AG10803 (cell line): ENCODE measurements at regions not wholly inside any gene's neighbourhood (a gene's known extent, or its start where the extent isn't known, plus 50 kb on each side); places are given as distances from the start of the nearest gene placed in this dataset.

ENCODE experiments used
- DNase-seq: peaks from one replicate; pipeline ENCODE4 v3.0.0; 2010; ENCODE audit warnings: low read depth
- H3K4me3 ChIP-seq: 2 replicates; pipeline ENCODE4 v1.5.1; 2011; ENCODE audit warnings: mild to moderate bottlenecking, low read length, control low read depth
- TF ChIP-seq, protein P1 (sequence below): conservative IDR thresholded peaks from 2 replicates; pipeline ENCODE4 v1.5.1; 2011; ENCODE audit warnings: mild to moderate bottlenecking, low read length, control low read depth, inconsistent platforms

DNA sequence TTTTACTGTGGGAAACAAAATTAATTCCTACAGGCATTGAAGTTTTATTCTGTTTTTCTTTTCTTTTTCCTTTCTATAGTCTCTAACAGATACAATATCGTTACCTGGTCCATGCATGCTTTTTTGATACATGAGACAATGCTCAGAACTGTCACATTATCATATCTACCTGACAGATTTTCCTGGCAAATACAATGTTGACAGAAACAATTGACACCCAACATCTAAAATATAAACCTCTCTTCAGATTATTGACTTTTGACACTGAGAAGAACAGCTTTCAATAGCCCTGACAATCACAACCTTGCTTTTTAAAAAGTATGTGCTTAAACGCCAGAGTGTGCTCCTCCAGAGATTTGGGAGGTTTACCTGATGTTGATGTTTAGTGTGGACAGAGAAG, 2334.6 kb upstream of the WWC1 start:
- no peak overlapping the region for H3K4me3 ChIP-seq
- DNase-seq = no peak
- TF ChIP-seq, protein P1, sequence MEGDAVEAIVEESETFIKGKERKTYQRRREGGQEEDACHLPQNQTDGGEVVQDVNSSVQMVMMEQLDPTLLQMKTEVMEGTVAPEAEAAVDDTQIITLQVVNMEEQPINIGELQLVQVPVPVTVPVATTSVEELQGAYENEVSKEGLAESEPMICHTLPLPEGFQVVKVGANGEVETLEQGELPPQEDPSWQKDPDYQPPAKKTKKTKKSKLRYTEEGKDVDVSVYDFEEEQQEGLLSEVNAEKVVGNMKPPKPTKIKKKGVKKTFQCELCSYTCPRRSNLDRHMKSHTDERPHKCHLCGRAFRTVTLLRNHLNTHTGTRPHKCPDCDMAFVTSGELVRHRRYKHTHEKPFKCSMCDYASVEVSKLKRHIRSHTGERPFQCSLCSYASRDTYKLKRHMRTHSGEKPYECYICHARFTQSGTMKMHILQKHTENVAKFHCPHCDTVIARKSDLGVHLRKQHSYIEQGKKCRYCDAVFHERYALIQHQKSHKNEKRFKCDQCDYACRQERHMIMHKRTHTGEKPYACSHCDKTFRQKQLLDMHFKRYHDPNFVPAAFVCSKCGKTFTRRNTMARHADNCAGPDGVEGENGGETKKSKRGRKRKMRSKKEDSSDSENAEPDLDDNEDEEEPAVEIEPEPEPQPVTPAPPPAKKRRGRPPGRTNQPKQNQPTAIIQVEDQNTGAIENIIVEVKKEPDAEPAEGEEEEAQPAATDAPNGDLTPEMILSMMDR = no peak

DNA sequence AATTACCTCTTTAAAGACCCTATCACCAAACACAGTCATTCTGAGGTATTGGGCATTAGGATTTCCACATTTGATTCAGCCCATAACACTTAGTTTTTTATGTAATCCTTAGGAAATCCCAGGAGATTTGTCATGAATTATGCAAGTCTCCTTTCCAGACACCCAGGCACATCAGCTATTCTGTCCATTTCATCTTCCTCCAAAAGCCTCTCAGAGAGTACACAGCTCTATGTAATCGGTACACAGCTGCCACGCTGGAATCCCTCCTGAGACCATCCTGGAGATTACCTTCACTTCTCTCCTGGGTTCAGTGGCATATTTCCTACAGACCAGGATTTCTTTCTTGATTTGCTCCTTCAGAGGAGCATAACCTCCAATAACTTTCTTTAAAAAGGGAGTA, 2309.8 kb upstream of the WWC1 start:
- no peak overlapping the region for H3K4me3 ChIP-seq
- no peak for DNase-seq
- TF ChIP-seq, protein P1 = no peak

DNA sequence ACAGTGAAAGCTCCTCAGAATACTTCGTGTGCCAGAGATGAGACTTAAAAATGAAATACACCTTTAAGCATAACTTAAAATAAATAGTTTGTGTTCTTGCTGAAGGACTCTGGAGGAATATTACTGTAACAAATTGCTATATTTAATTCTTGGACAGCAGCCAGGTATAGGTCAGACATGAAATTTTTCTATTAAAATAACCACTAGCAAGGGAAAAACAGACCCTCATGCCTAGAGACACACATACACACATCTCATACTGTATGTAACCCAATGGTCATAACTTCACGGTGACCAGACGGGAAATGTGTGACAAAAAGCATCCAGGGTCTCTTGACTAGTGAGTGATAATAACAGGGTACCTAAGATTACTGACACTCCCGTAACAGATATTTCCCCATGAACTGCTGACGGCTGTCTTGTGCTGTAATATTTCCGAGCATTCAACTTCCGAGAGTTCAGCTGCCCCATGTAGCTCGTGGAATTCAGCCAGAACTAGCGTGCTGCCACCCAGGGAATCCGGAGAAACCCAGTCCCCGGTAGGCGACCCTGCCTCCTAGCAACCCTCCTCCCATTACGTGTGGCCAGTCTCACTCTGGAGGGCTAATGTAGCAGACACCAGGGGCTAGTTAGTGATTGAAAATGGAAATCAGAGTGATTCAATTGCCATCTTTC, 2295.1 kb upstream of the WWC1 start:
- DNase-seq = no peak
- H3K4me3 ChIP-seq = no peak overlapping the region
- TF ChIP-seq, protein P1 = no peak

DNA sequence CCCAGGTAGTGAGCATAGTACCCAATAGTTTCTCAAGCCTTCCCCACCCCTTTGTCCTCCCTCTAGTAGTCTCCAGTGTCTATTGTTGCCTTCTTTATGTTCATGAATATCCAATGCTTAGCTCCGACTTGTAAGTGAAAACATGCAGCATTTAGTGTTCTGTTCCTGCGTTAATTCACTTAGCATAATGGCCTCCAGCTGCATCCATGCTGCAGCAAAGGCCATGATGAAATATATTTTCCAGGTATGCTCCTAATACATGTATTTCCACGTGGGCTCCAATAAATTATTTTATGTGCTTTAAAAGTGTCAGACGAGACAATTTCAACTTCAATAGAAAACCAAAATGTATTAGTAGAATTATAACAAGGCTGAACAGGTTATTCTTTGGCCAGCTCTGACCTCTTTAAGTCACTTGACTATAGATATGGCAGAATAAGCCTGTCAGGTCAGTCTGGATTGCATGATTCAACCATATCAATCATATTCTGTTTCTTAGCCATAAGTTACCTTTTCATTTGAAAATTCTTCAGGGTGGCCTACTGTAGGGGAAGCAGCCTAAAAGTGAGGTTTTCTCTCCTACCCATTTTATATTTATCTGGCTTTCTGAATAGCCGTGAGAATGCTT, 2291.6 kb upstream of the WWC1 start:
- DNase-seq = no peak
- TF ChIP-seq, protein P1 = no peak
- no peak overlapping the region for H3K4me3 ChIP-seq

DNA sequence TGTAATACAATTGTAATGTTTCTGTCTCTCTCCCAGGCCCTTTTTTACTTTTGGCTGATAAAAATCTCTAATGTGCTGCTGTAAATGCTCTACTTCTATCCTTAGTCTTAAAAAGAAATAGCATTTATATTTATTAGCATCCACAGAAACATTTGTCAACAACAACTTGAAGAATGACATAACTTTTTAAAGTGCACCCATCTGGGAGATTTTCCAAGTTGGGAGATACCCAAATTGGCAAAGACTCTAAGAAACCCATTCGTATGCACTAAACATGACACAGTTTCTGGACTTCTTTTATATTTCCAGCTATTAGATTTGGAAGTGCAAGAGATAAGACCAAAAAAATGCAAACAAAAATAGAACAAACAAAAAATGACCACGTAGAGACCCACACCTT, 2287.4 kb upstream of the WWC1 start:
- no peak for DNase-seq
- no peak overlapping the region for H3K4me3 ChIP-seq
- TF ChIP-seq, protein P1 = no peak

DNA sequence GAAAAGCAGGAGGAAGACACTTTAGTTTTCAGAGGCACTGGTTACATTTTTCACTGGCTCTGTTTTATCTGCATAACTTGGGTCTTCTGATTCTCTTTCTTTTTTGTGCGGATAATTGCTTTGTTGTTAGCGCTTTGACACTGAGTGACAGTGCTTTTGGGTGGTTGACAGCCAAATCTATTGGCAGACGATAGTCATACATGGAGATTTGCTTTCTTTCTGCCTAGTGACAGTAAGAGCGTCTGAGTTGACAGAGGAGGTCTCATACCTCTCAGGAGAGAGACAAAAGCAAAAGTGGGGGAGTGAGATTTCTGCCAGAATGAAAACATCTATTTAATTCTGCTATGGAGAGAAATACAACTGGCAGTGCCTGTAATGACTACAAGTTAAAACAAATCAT, 2278.0 kb upstream of the WWC1 start:
- H3K4me3 ChIP-seq = no peak overlapping the region
- TF ChIP-seq, protein P1 = no peak
- no peak for DNase-seq

DNA sequence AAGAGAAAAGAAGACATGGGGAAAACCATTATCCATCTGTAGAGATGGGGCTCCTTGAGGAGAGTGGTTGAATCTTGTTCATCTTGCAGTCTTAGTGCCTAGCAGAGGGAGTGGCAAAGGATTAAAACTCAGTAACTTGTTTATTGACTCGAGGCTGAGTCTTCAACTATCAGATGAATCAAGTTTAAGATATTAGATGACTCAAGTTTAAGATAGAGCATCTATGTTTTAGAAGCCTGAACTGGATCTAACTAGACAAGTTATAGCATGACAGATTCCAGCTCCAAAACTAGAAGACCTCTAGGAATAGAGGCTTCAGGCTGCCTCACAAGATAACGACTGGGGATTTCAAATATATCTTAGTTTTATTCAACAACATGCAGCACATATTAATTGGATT, 2277.2 kb upstream of the WWC1 start:
- TF ChIP-seq, protein P1 = no peak
- DNase-seq = no peak
- no peak overlapping the region for H3K4me3 ChIP-seq
